OCI-LY1 (cell line): ENCODE measurements at regions not wholly inside any gene's neighbourhood (a gene's known extent, or its start where the extent isn't known, plus 50 kb on each side); places are given as distances from the start of the nearest gene placed in this dataset.
"Not testable (repeated sequence)": the region's sequence is repeated elsewhere in the genome, so short reads cannot be mapped to it uniquely, and the experiment has no call there.

Experiments used
- H2AFZ ChIP-seq: fragments of 200-600 bp; sonication (generic), shearing (Covaris generic); 2 replicates; pipeline ENCODE4 v1.6.0; 2014; ENCODE audit warnings: antibody characterized with exemption, mild to moderate bottlenecking, low read length
- H3F3A ChIP-seq: fragments of 200-600 bp; sonication (generic), shearing (Covaris generic); 2 replicates; pipeline ENCODE4 v1.6.0; 2014; ENCODE audit warnings: mild to moderate bottlenecking, antibody characterized with exemption, low read length, moderate library complexity; ENCODE audit not compliant: insufficient read depth
- H3K27ac ChIP-seq: fragments of 200-600 bp; sonication (generic); 2 replicates; pipeline ENCODE4 v1.5.1; 2014; ENCODE audit warnings: low read length, mixed run types, mild to moderate bottlenecking, low read depth; ENCODE audit not compliant: poor library complexity, severe bottlenecking
- H3K27me3 ChIP-seq: fragments of 200-600 bp; sonication (generic); 2 replicates; pipeline ENCODE4 v1.6.0; 2014; ENCODE audit warnings: antibody characterized with exemption, mild to moderate bottlenecking, low read length, moderate library complexity; ENCODE audit not compliant: insufficient read depth
- H3K36me3 ChIP-seq: fragments of 200-600 bp; sonication (generic); 2 replicates; pipeline ENCODE4 v1.6.1; 2014; ENCODE audit warnings: mild to moderate bottlenecking, antibody characterized with exemption, low read length, moderate library complexity, mixed read lengths; ENCODE audit not compliant: insufficient read depth
- H3K4me1 ChIP-seq: fragments of 200-600 bp; sonication (generic); 2 replicates; pipeline ENCODE4 v1.5.1; 2014; ENCODE audit warnings: mild to moderate bottlenecking, low read length, moderate library complexity; ENCODE audit not compliant: insufficient read depth, severe bottlenecking
- H3K4me2 ChIP-seq: fragments of 200-600 bp; sonication (generic), shearing (Covaris generic); 2 replicates; pipeline ENCODE4 v1.6.1; 2014; ENCODE audit warnings: low read length
- H3K4me3 ChIP-seq: fragments of 200-600 bp; sonication (generic); 2 replicates; pipeline ENCODE4 v1.5.1; 2014; ENCODE audit warnings: low read length, low read depth, mild to moderate bottlenecking, mixed read lengths; ENCODE audit not compliant: poor library complexity, severe bottlenecking
- H3K79me2 ChIP-seq: fragments of 200-600 bp; shearing (Covaris generic); 2 replicates; pipeline ENCODE4 v1.6.1; 2016; ENCODE audit warnings: mixed run types, low read length, mixed read lengths; ENCODE audit not compliant: insufficient read depth
- H3K9ac ChIP-seq: fragments of 200-600 bp; sonication (generic), shearing (Covaris generic); 2 replicates; pipeline ENCODE4 v1.6.1; 2014; ENCODE audit warnings: mild to moderate bottlenecking, low read length, mixed read lengths
- H3K9me2 ChIP-seq: fragments of 200-600 bp; sonication (generic), shearing (Covaris generic); 2 replicates; pipeline ENCODE4 v1.6.1; 2014; ENCODE audit warnings: low read depth, mild to moderate bottlenecking, low read length, mixed read lengths
- H3K9me3 ChIP-seq: fragments of 200-600 bp; shearing (Covaris generic); 2 replicates; pipeline ENCODE4 v1.6.1; 2014; ENCODE audit warnings: low read length, mixed read lengths
- H4K20me1 ChIP-seq: fragments of 200-600 bp; sonication (generic), shearing (Covaris generic); 2 replicates; pipeline ENCODE4 v1.6.0; 2016; ENCODE audit warnings: mild to moderate bottlenecking, low read length; ENCODE audit not compliant: insufficient read depth
- CTCF ChIP-seq: fragments of 200-600 bp; sonication (generic), shearing (Covaris generic); IDR thresholded peaks from 2 replicates; pipeline ENCODE4 v1.5.1; 2017; ENCODE audit warnings: mild to moderate bottlenecking, antibody characterized with exemption, low read length, moderate library complexity, mixed read lengths
- EZH2 ChIP-seq: fragments of 200-600 bp; sonication (generic), shearing (Covaris generic); IDR thresholded peaks from 2 replicates; pipeline ENCODE4 v1.8.0; 2017; ENCODE audit warnings: borderline replicate concordance, mixed run types, mild to moderate bottlenecking, antibody characterized with exemption, low read length, moderate library complexity, mixed read lengths

GRCh38 chr6:91193446-91193845, 606.6 kb upstream of the MAP3K7 start:
- Histone ChIP-seq H3K27ac (no peak overlapping the region), H3K4me3 (no peak overlapping the region), H3K79me2 (no peaks in the 10 kb centered on the region), H3K4me2 (no peak overlapping the region), H3K9me3 (no peaks in the 10 kb centered on the region), H3F3A (no peaks in the 10 kb centered on the region), H3K9ac (no peak overlapping the region), H4K20me1 (no peaks in the 10 kb centered on the region), H3K27me3 (no peaks in the 10 kb centered on the region), H3K4me1 (no peaks in the 10 kb centered on the region), H2AFZ (no peak overlapping the region), H3K36me3 (no peaks in the 10 kb centered on the region), H3K9me2 (no peaks in the 10 kb centered on the region)
- TF ChIP-seq EZH2 (no peak), CTCF (no peak)

GRCh38 chr6:91190041-91190440, 603.2 kb upstream of the MAP3K7 start:
- not testable (repeated sequence) for H3K4me3 ChIP-seq, H3K36me3 ChIP-seq, H3F3A ChIP-seq, H3K79me2 ChIP-seq, H3K27me3 ChIP-seq, H3K9ac ChIP-seq, H3K4me2 ChIP-seq, H3K4me1 ChIP-seq, H3K9me2 ChIP-seq, H4K20me1 ChIP-seq, H3K9me3 ChIP-seq, H2AFZ ChIP-seq, H3K27ac ChIP-seq

DNA sequence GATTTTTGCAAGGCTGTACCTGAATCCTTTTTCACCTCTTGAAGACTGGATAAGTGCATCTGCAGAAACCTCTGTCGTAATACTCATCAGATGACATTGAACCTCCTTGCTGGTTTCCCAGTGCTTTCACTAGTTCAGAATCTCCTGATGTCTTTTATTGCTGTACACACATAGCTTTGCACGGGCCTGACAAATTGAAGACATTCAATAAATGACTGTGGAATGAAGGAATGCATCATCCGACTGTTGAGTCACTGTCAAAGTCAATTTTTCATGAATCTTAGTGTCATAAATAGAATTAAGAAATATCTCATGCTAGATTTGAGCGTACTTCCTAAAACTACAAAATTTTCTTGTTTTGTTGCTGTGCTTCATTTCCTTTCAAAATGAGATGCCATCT, 598.2 kb upstream of the MAP3K7 start:
- Histone ChIP-seq H3F3A (no peaks in the 10 kb centered on the region), H3K4me1 (no peaks in the 10 kb centered on the region), H3K4me2 (no peak overlapping the region), H2AFZ (no peak overlapping the region), H3K36me3 (no peaks in the 10 kb centered on the region), H3K27ac (no peak overlapping the region), H3K9me2 (no peaks in the 10 kb centered on the region), H3K9me3 (no peaks in the 10 kb centered on the region), H3K4me3 (no peak overlapping the region), H4K20me1 (no peaks in the 10 kb centered on the region), H3K79me2 (no peaks in the 10 kb centered on the region), H3K9ac (no peak overlapping the region), H3K27me3 (no peaks in the 10 kb centered on the region)
- no peak for TF ChIP-seq CTCF
- no peak for TF ChIP-seq EZH2

DNA sequence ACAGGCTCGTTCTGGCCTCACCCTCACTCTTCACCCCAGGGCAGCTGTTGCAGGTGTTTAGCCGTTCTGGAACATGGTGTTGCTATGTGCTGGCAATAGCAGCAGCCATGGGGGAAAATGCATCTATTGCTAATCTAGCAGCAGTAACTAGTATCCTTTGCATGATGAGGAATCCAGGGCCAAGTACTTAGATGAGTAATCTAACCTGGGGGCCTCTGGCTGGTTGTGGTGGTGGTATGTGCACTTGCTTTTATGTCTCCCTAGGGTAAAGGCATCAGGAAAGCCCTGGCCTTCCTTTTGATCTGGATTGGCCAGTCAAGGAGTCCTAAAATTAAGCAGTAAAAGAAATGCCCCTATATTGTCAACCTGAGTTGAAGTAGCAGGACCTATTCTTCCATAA, 594.5 kb upstream of the MAP3K7 start:
- TF ChIP-seq EZH2 (no peak), CTCF (no peak)
- Histone ChIP-seq H3K9ac (no peak overlapping the region), H3K27ac (no peak overlapping the region), H2AFZ (no peak overlapping the region), H3K9me3 (no peaks in the 10 kb centered on the region), H3K36me3 (no peaks in the 10 kb centered on the region), H3K9me2 (no peaks in the 10 kb centered on the region), H3K4me2 (no peak overlapping the region), H3K27me3 (no peaks in the 10 kb centered on the region), H3F3A (no peaks in the 10 kb centered on the region), H3K4me1 (no peaks in the 10 kb centered on the region), H4K20me1 (no peaks in the 10 kb centered on the region), H3K4me3 (no peak overlapping the region), H3K79me2 (no peaks in the 10 kb centered on the region)
